ENCODE measurements at regions not wholly inside any gene's neighbourhood (a gene's known extent, or its start where the extent isn't known, plus 50 kb on each side); places are given as distances from the start of the nearest gene placed in this dataset.

- DNase-seq: no peak
These were observed 183.4 kb upstream of the TANK start for GRCh38 chr2:160976797-160977196.

GRCh38 chr2:160977376-160977775 lies 182.9 kb upstream of the TANK start:
- DNase-seq: no peak

- no peak for DNase-seq
These were observed 182.4 kb upstream of the TANK start for GRCh38 chr2:160977854-160978253.

GRCh38 chr2:160984426-160985077 lies 175.7 kb upstream of the TANK start:
- DNase-seq: no peak

- no peak for DNase-seq
These were observed 170.4 kb upstream of the TANK start for GRCh38 chr2:160989778-160990177.

- DNase-seq: no peak
These were observed 166.6 kb upstream of the TANK start for GRCh38 chr2:160993654-160994061.

- DNase-seq: peak; percentile 76
These were observed 165.9 kb upstream of the TANK start for GRCh38 chr2:160994141-160995002.

GRCh38 chr2:160996584-160996983 lies 163.6 kb upstream of the TANK start:
- no peak for DNase-seq

- DNase-seq: peak; percentile 9
These were observed 155.8 kb upstream of the TANK start for GRCh38 chr2:161004379-161004778.

- DNase-seq: no peak
These were observed 155.1 kb upstream of the TANK start for GRCh38 chr2:161005170-161005569.

GRCh38 chr2:161008311-161008710 lies 151.9 kb upstream of the TANK start:
- no peak for DNase-seq

- no peak for DNase-seq
These were observed 149.7 kb upstream of the TANK start for GRCh38 chr2:161010503-161011015.

- no peak for DNase-seq
These were observed 142.3 kb upstream of the TANK start for GRCh38 chr2:161017780-161018470.

- no peak for DNase-seq
These were observed 140.9 kb upstream of the TANK start for GRCh38 chr2:161019311-161019710.

- DNase-seq: peak; percentile 29
These were observed 139.8 kb upstream of the TANK start for GRCh38 chr2:161020437-161020836.

GRCh38 chr2:161028581-161028980 lies 131.6 kb upstream of the TANK start:
- no peak for DNase-seq

- DNase-seq: no peak
These were observed 130.9 kb upstream of the TANK start for GRCh38 chr2:161029321-161029720.

GRCh38 chr2:161030260-161031063 lies 129.8 kb upstream of the TANK start:
- no peak for DNase-seq

- DNase-seq: no peak
These were observed 128.7 kb upstream of the TANK start for GRCh38 chr2:161031511-161031910.

GRCh38 chr2:161032635-161033034 lies 127.6 kb upstream of the TANK start:
- DNase-seq: no peak

GRCh38 chr2:161033059-161033660 lies 127.1 kb upstream of the TANK start:
- no peak for DNase-seq

GRCh38 chr2:161036926-161037325 lies 123.3 kb upstream of the TANK start:
- DNase-seq: no peak
